ENCODE measurements at regions not wholly inside any gene's neighbourhood (a gene's known extent, or its start where the extent isn't known, plus 50 kb on each side); places are given as distances from the start of the nearest gene placed in this dataset.

GRCh38 chr11:13222285-13222684 lies 55.3 kb upstream of the BMAL1 start:
- TF ChIP-seq SIN3A (IDR thresholded peaks at IDR 0.05; ENCODE audit: borderline replicate concordance, low read depth, low read length) (no peak), SMC3 (IDR thresholded peaks at IDR 0.05; ENCODE audit: low read depth, low read length) (no peak), FOXM1 (IDR thresholded peaks at IDR 0.05; ENCODE audit: low read depth) (no peak), CTCF (IDR thresholded peaks at IDR 0.05) (no peak), EP300 (IDR thresholded peaks at IDR 0.05; ENCODE audit: borderline replicate concordance in 1 of 2, low read depth in 1 of 2, low read length in 1 of 2) (peak in 1 of 2 experiments; percentile 52; a peak in 1 of 4 replicates), POLR2AphosphoS5 (IDR thresholded peaks at IDR 0.05; ENCODE audit: low read depth, low read length) (no peak), REST (IDR thresholded peaks at IDR 0.05; ENCODE audit: low read depth, low read length) (no peak), FOXJ3 (CRISPR knock-in tag; IDR thresholded peaks at IDR 0.05) (no peak), YY1 (IDR thresholded peaks at IDR 0.05; ENCODE audit: low read depth) (no peak), FOSL2 (IDR thresholded peaks at IDR 0.05; ENCODE audit: borderline replicate concordance, low read depth) (peak; percentile 45)

Measured in SK-N-SH (cell line).